ENCODE measurements at regions not wholly inside any gene's neighbourhood (a gene's known extent, or its start where the extent isn't known, plus 50 kb on each side); places are given as distances from the start of the nearest gene placed in this dataset.

GRCh38 chr7:10571759-10572158 is 401.9 kb upstream of the PHF14 start:
- Histone ChIP-seq H3F3A (ENCODE audit: insufficient read depth, low read length) (no peaks in the 10 kb centered on the region), H4K20me1 (ENCODE audit: insufficient read depth, low read length) (no peaks in the 10 kb centered on the region), H3K27ac (ENCODE audit: low read length) (no peak overlapping the region), H3K9me2 (replicated peaks; ENCODE audit: insufficient read depth, low read length) (no peaks in the 10 kb centered on the region), H3K27me3 (replicated peaks; ENCODE audit: insufficient read depth, low read length) (no peaks in the 10 kb centered on the region), H3K9me3 (replicated peaks; ENCODE audit: insufficient read depth, low read length) (no peaks in the 10 kb centered on the region), H3K4me3 (ENCODE audit: low read length) (no peak overlapping the region), H3K4me2 (ENCODE audit: low read depth, low read length) (no peak overlapping the region), H3K79me2 (ENCODE audit: low read length) (no peaks in the 10 kb centered on the region), H3K9ac (ENCODE audit: low read length) (no peak overlapping the region), H2AFZ (ENCODE audit: low read length) (no peak overlapping the region), H3K4me1 (ENCODE audit: low read length) (no peaks in the 10 kb centered on the region), H3K36me3 (replicated peaks; ENCODE audit: insufficient read depth, low read length) (no peaks in the 10 kb centered on the region)
- no peak for DNase-seq
- TF ChIP-seq CTCF (IDR thresholded peaks at IDR 0.05; ENCODE audit: low read length), result no peak
- no peak for TF ChIP-seq EZH2 (optimal IDR thresholded peaks at IDR 0.05; ENCODE audit: low read depth, low read length)
- no peak for TF ChIP-seq EZH2phosphoT487 (IDR thresholded peaks at IDR 0.05; ENCODE audit: low read length)

DNA sequence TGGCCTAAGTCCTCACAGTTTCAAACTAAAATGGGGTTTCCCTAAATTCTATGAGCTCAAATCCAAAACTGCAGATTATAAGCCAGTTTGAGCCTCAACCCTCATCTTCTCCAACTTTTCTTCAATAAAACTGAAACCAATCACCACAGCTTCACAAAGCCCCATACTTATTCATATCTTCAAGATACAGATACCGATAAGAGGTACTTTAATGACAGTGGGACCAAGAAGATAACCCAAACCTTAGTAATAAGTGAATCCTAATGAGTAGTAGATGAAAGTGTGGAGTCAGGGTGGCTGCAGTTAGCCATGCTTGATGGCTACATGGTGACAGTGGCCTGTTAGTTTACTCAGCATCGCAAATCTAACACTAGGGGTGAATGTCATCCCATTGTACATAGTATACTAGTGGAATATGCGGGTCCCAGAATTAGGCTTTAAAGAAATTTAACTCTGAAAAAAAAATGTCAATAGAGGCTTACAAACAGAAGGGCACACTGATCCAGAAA is 395.8 kb upstream of the PHF14 start:
- H4K20me1 ChIP-seq (ENCODE audit: insufficient read depth, low read length), result no peaks in the 10 kb centered on the region
- TF ChIP-seq CTCF (IDR thresholded peaks at IDR 0.05; ENCODE audit: low read length), result no peak
- TF ChIP-seq EZH2phosphoT487 (IDR thresholded peaks at IDR 0.05; ENCODE audit: low read length), result no peak
- TF ChIP-seq EZH2 (optimal IDR thresholded peaks at IDR 0.05; ENCODE audit: low read depth, low read length), result no peak
- no peaks in the 10 kb centered on the region for H3K4me1 ChIP-seq (ENCODE audit: low read length)
- H3K4me2 ChIP-seq (ENCODE audit: low read depth, low read length), result no peak overlapping the region
- no peaks in the 10 kb centered on the region for H3K9me2 ChIP-seq (replicated peaks; ENCODE audit: insufficient read depth, low read length)
- no peaks in the 10 kb centered on the region for H3K9me3 ChIP-seq (replicated peaks; ENCODE audit: insufficient read depth, low read length)
- H3K27me3 ChIP-seq (replicated peaks; ENCODE audit: insufficient read depth, low read length), result no peaks in the 10 kb centered on the region
- H3K36me3 ChIP-seq (replicated peaks; ENCODE audit: insufficient read depth, low read length), result no peaks in the 10 kb centered on the region
- no peak overlapping the region for H3K4me3 ChIP-seq (ENCODE audit: low read length)
- H3K27ac ChIP-seq (ENCODE audit: low read length), result no peak overlapping the region
- no peak for DNase-seq
- H2AFZ ChIP-seq (ENCODE audit: low read length), result no peak overlapping the region
- H3K9ac ChIP-seq (ENCODE audit: low read length), result no peak overlapping the region
- no peaks in the 10 kb centered on the region for H3F3A ChIP-seq (ENCODE audit: insufficient read depth, low read length)
- no peaks in the 10 kb centered on the region for H3K79me2 ChIP-seq (ENCODE audit: low read length)

DNA sequence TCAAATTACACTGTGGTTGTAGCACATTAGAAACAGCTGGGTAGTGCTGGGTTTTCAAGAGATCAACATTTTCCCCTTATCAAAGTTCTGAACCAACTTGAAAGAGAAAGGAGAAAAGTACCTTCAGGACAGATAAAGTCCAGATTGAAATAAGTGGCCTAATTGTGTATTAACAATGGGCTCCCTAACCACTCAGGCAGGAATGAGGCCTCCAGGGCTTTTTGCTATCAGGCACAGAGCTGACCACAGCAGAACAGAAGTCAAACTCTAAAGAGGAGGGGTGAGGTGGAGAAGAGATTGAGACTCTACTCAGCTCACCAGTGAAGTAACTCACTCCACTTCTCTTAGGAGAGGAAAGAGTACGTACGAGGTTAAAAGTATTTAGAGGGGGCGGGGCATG is 394.1 kb upstream of the PHF14 start:
- Histone ChIP-seq H3K9me2 (replicated peaks; ENCODE audit: insufficient read depth, low read length) (no peaks in the 10 kb centered on the region), H3K9ac (ENCODE audit: low read length) (no peak overlapping the region), H4K20me1 (ENCODE audit: insufficient read depth, low read length) (no peaks in the 10 kb centered on the region), H3K4me2 (ENCODE audit: low read depth, low read length) (no peak overlapping the region), H3K27ac (ENCODE audit: low read length) (no peak overlapping the region), H3K36me3 (replicated peaks; ENCODE audit: insufficient read depth, low read length) (no peaks in the 10 kb centered on the region), H3K4me3 (ENCODE audit: low read length) (no peak overlapping the region), H2AFZ (ENCODE audit: low read length) (no peak overlapping the region), H3F3A (ENCODE audit: insufficient read depth, low read length) (no peaks in the 10 kb centered on the region), H3K4me1 (ENCODE audit: low read length) (no peaks in the 10 kb centered on the region), H3K79me2 (ENCODE audit: low read length) (no peaks in the 10 kb centered on the region), H3K27me3 (replicated peaks; ENCODE audit: insufficient read depth, low read length) (no peaks in the 10 kb centered on the region), H3K9me3 (replicated peaks; ENCODE audit: insufficient read depth, low read length) (no peaks in the 10 kb centered on the region)
- TF ChIP-seq CTCF (IDR thresholded peaks at IDR 0.05; ENCODE audit: low read length), result no peak
- no peak for TF ChIP-seq EZH2phosphoT487 (IDR thresholded peaks at IDR 0.05; ENCODE audit: low read length)
- DNase-seq, result no peak

Data from MM.1S (cell line).